Testis (tissue), 2 donors: ENCODE measurements at regions not wholly inside any gene's neighbourhood (a gene's known extent, or its start where the extent isn't known, plus 50 kb on each side); places are given as distances from the start of the nearest gene placed in this dataset.

Experiments used
- DNase-seq: peaks from one replicate; pipeline ENCODE4 v3.0.0-alpha.2; 2019
- H3K27ac ChIP-seq, 2 donors: fragments of 200-600 bp; sonication (generic); one replicate each; pipeline ENCODE4 v1.5.1; 2019
- H3K27me3 ChIP-seq: fragments of 200-600 bp; sonication (generic); one replicate; pipeline ENCODE4 v1.5.1; 2019
- H3K36me3 ChIP-seq: fragments of 200-600 bp; sonication (generic); one replicate; pipeline ENCODE4 v1.5.1; 2017; ENCODE audit warnings: low read depth; ENCODE audit errors: missing control alignments
- H3K4me1 ChIP-seq: fragments of 200-600 bp; sonication (generic); one replicate; pipeline ENCODE4 v1.5.1; 2019
- H3K4me3 ChIP-seq, 2 donors: fragments of 200-600 bp; sonication (generic); one replicate each; pipeline ENCODE4 v1.5.1; 2017 to 2019
- H3K9me3 ChIP-seq: fragments of 200-600 bp; sonication (generic); one replicate; pipeline ENCODE4 v1.5.1; 2017
- POLR2A ChIP-seq: fragments of 450-650 bp; IDR thresholded peaks from one replicate; pipeline ENCODE4 v1.6.1; 2017; ENCODE audit warnings: antibody characterized with exemption, mild to moderate bottlenecking, moderate library complexity
- WGBS, 2 donors: methylation state at CpG; one replicate each; pipeline ENCODE4 v1.1.5; 2018; 5-methylcytosine and 5-hydroxymethylcytosine counted together
- intact Hi-C: fragments of 100-400 bp; cut with DNase I; formaldehyde crosslinking; loops from one replicate; pipeline ENCODE4 v1.15.1; 2023; ENCODE audit warnings: low total_unique reads
- TF ChIP-seq, protein P1 (sequence below), 3 experiments: fragments of 450-650 bp in 2 of 3; fragments of 200-600 bp in 1 of 3; sonication (generic) in 1 of 3; IDR thresholded peaks; one replicate each; pipeline ENCODE4 v1.5.1; 2016 to 2019; ENCODE audit warnings: antibody characterized with exemption in 3 of 3, mild to moderate bottlenecking in 2 of 3, moderate library complexity in 1 of 3

DNA sequence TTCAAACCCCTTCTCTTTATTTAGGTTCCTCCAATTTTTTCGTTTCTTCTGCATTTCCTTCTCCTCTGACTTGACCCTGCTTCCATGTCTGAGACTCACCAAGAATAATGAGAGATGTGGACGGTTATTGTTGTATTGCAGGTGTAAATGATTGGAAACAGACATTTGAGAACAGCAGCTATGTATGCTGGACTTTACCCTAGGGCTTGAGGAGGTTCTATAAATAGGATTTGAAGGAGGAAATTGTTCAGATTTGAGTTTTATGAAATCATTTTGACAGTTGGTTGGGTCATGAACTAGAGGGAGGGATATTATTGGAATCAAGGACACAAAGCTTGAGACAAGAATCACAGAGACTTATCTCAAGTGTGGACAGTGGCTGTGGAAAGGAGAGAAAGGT, 614.6 kb upstream of the CPEB2 start:
- Histone ChIP-seq H3K4me3 (no peak overlapping the region), H3K27ac (no peak overlapping the region), H3K4me1 (no peaks in the 10 kb centered on the region), H3K36me3 (no peaks in the 10 kb centered on the region), H3K9me3 (no peaks in the 10 kb centered on the region), H3K27me3 (no peaks in the 10 kb centered on the region)
- WGBS, 2 donors, result 61 to 80% methylated on average over 2 of the region's 2 CpGs
- no peak for DNase-seq
- no peak for TF ChIP-seq POLR2A
- TF ChIP-seq, protein P1, sequence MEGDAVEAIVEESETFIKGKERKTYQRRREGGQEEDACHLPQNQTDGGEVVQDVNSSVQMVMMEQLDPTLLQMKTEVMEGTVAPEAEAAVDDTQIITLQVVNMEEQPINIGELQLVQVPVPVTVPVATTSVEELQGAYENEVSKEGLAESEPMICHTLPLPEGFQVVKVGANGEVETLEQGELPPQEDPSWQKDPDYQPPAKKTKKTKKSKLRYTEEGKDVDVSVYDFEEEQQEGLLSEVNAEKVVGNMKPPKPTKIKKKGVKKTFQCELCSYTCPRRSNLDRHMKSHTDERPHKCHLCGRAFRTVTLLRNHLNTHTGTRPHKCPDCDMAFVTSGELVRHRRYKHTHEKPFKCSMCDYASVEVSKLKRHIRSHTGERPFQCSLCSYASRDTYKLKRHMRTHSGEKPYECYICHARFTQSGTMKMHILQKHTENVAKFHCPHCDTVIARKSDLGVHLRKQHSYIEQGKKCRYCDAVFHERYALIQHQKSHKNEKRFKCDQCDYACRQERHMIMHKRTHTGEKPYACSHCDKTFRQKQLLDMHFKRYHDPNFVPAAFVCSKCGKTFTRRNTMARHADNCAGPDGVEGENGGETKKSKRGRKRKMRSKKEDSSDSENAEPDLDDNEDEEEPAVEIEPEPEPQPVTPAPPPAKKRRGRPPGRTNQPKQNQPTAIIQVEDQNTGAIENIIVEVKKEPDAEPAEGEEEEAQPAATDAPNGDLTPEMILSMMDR (IDR thresholded peaks at IDR 0.05), result no peak
- intact Hi-C loops, result no loop called here

DNA sequence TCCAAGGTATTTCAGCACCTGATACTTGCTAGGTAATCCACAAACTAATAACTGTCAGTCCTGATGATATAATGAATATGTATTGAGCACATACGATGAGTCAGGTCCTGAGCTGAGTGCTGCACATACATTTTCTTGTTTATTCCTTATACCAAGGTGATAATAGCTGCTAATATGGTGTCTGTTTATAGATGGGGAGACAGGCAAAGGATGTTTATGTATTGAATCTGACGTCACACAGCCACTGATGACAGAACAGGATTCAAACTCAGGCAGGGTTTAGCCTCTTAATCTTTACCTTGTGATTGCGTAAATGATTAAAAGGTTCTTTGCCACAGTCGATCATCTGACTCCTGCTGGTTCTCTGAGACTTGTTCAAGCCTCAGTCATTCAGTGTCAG, 609.9 kb upstream of the CPEB2 start:
- 83 to 88% methylated on average over 4 of the region's 4 CpGs for WGBS, 2 donors
- intact Hi-C loops, result no loop called here
- no peaks in the 10 kb centered on the region for H3K4me1 ChIP-seq
- no peak overlapping the region for H3K27ac ChIP-seq
- H3K4me3 ChIP-seq, result no peak overlapping the region
- TF ChIP-seq, protein P1 (IDR thresholded peaks at IDR 0.05), result no peak
- TF ChIP-seq POLR2A, result no peak
- no peaks in the 10 kb centered on the region for H3K9me3 ChIP-seq
- no peaks in the 10 kb centered on the region for H3K27me3 ChIP-seq
- no peak for DNase-seq
- no peaks in the 10 kb centered on the region for H3K36me3 ChIP-seq

DNA sequence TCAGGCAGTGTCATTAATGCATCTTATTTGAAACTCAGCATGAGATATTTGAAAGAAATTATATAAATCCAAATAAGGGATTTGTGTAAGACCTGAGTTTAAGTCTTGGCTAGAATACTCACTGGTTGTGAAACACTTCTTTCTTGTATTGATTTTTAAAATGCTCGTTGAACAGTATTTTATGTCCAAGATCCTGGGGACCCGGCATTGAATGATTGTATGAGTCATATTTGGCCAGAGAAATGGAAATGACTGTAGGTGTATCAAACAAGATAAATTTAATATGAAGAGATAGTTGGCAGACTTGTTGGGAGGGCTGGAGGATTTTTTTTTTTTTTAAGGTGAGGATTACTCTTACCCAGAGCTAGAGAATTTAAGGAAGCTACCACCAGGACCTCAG, 606.1 kb upstream of the CPEB2 start:
- no peak for TF ChIP-seq POLR2A
- TF ChIP-seq, protein P1 (IDR thresholded peaks at IDR 0.05), result no peak
- H3K4me1 ChIP-seq, result no peaks in the 10 kb centered on the region
- intact Hi-C loops, result no loop called here
- DNase-seq, result no peak
- WGBS, 2 donors, result 78 to 96% methylated on average over 2 of the region's 2 CpGs
- H3K4me3 ChIP-seq, result no peak overlapping the region
- H3K27me3 ChIP-seq, result no peaks in the 10 kb centered on the region
- no peak overlapping the region for H3K27ac ChIP-seq
- H3K36me3 ChIP-seq, result no peaks in the 10 kb centered on the region
- no peaks in the 10 kb centered on the region for H3K9me3 ChIP-seq

DNA sequence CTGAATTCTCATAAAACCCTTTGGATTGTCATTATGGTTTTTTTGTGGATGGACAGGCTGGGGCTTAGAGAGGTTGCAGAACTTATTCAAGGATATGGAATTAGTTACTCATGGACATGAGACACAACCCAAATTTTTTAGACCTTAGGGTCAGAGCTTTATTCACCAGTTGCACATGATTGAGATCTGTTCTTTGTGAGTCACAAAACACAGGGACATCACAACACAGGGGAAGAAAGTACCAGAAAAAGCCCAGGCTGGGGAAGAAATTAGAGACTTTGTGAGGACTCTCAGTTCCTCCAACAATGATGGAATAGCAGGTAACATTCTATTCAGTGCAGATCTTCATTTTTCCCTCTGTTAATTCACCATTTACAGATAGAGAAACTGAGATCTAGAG, 602.4 kb upstream of the CPEB2 start:
- intact Hi-C loops, result no loop called here
- DNase-seq, result no peak
- Histone ChIP-seq H3K27ac (no peak overlapping the region), H3K4me3 (no peak overlapping the region), H3K9me3 (no peaks in the 10 kb centered on the region), H3K27me3 (no peaks in the 10 kb centered on the region), H3K36me3 (no peaks in the 10 kb centered on the region), H3K4me1 (no peaks in the 10 kb centered on the region)
- TF ChIP-seq POLR2A, result no peak
- TF ChIP-seq, protein P1 (IDR thresholded peaks at IDR 0.05), result no peak

DNA sequence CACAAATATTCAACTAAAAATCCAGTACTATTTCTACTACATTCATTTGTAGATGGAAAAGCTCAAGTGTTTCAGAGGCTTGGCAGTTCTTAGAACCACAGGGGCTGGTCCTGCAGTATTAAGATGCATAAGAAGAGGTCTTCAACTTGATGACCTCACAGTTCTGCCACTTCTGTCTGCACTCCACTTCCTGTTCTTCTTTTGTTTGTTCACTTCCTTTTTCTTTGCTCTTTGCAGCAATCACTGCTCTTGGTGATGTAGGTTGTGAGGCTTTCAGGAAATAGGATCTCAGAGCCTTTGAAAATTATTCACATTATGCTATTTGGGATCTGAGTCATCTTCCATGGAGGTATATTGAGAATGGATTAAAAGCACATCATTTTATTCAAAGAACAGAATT, 602.0 kb upstream of the CPEB2 start:
- DNase-seq, result no peak
- H3K27ac ChIP-seq, result no peak overlapping the region
- no peak overlapping the region for H3K4me3 ChIP-seq
- H3K27me3 ChIP-seq, result no peaks in the 10 kb centered on the region
- no peaks in the 10 kb centered on the region for H3K36me3 ChIP-seq
- H3K9me3 ChIP-seq, result no peaks in the 10 kb centered on the region
- intact Hi-C loops, result no loop called here
- no peaks in the 10 kb centered on the region for H3K4me1 ChIP-seq
- TF ChIP-seq POLR2A, result no peak
- TF ChIP-seq, protein P1 (IDR thresholded peaks at IDR 0.05), result no peak
